ENCODE measurements at regions not wholly inside any gene's neighbourhood (a gene's known extent, or its start where the extent isn't known, plus 50 kb on each side); places are given as distances from the start of the nearest gene placed in this dataset.

- H3K4me3 ChIP-seq (ENCODE audit: low read depth, low read length) = no peak overlapping the region
- TF ChIP-seq CTCF (IDR thresholded peaks at IDR 0.05; ENCODE audit: borderline replicate concordance, insufficient read depth, low read depth, low read length) = no peak
These were observed 452.7 kb upstream of the KLF4 start for GRCh38 chr9:107942291-107942690.

- no peak overlapping the region for H3K4me3 ChIP-seq (ENCODE audit: low read depth, low read length)
- no peak for TF ChIP-seq CTCF (IDR thresholded peaks at IDR 0.05; ENCODE audit: borderline replicate concordance, insufficient read depth, low read depth, low read length)
These were observed 451.3 kb upstream of the KLF4 start for GRCh38 chr9:107940616-107941595.

- TF ChIP-seq CTCF (IDR thresholded peaks at IDR 0.05; ENCODE audit: borderline replicate concordance, insufficient read depth, low read depth, low read length) = no peak
- no peak overlapping the region for H3K4me3 ChIP-seq (ENCODE audit: low read depth, low read length)
These were observed 449.3 kb upstream of the KLF4 start for GRCh38 chr9:107938801-107939386.

GRCh38 chr9:107935931-107936330 is 446.4 kb upstream of the KLF4 start:
- no peak for TF ChIP-seq CTCF (IDR thresholded peaks at IDR 0.05; ENCODE audit: borderline replicate concordance, insufficient read depth, low read depth, low read length)
- no peak overlapping the region for H3K4me3 ChIP-seq (ENCODE audit: low read depth, low read length)

GRCh38 chr9:107933516-107933915 is 443.9 kb upstream of the KLF4 start:
- TF ChIP-seq CTCF (IDR thresholded peaks at IDR 0.05; ENCODE audit: borderline replicate concordance, insufficient read depth, low read depth, low read length) = no peak
- H3K4me3 ChIP-seq (ENCODE audit: low read depth, low read length) = no peak overlapping the region

- TF ChIP-seq CTCF (IDR thresholded peaks at IDR 0.05; ENCODE audit: borderline replicate concordance, insufficient read depth, low read depth, low read length) = no peak
- H3K4me3 ChIP-seq (ENCODE audit: low read depth, low read length) = no peak overlapping the region
These were observed 443.5 kb upstream of the KLF4 start for GRCh38 chr9:107933097-107933496.

Data from GM12875 (cell line).